ENCODE measurements at regions not wholly inside any gene's neighbourhood (a gene's known extent, or its start where the extent isn't known, plus 50 kb on each side); places are given as distances from the start of the nearest gene placed in this dataset.

DNA sequence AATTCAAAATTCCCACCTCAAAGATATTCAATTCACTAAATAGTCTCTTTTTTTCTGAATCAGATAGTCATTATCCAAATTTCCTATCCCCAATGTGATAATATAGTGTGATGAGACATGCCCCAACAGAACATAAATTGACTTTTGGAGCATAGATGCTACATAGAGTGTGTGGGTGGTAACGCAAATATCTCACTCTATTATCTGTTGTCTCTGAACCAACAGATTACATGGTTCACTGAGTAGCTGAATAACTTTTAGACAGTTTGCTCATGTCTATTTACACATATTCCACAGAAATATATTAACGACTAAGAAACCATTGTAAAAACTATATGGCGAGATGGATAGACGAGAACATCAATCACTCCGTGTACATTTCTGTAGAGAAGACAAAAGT, 209.9 kb downstream of the BARHL2 start:
- H3K36me3 ChIP-seq (ENCODE audit: insufficient read depth, low read length), result no peaks in the 10 kb centered on the region
- no peak for DNase-seq (ENCODE audit: low read depth)
- TF ChIP-seq, protein P1, sequence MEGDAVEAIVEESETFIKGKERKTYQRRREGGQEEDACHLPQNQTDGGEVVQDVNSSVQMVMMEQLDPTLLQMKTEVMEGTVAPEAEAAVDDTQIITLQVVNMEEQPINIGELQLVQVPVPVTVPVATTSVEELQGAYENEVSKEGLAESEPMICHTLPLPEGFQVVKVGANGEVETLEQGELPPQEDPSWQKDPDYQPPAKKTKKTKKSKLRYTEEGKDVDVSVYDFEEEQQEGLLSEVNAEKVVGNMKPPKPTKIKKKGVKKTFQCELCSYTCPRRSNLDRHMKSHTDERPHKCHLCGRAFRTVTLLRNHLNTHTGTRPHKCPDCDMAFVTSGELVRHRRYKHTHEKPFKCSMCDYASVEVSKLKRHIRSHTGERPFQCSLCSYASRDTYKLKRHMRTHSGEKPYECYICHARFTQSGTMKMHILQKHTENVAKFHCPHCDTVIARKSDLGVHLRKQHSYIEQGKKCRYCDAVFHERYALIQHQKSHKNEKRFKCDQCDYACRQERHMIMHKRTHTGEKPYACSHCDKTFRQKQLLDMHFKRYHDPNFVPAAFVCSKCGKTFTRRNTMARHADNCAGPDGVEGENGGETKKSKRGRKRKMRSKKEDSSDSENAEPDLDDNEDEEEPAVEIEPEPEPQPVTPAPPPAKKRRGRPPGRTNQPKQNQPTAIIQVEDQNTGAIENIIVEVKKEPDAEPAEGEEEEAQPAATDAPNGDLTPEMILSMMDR (IDR thresholded peaks at IDR 0.05; ENCODE audit: insufficient read depth, low read depth, low read length), result no peak
- TF ChIP-seq EZH2 (IDR thresholded peaks at IDR 0.05; ENCODE audit: insufficient read depth, low read length), result no peak
- H3K4me1 ChIP-seq (ENCODE audit: insufficient read depth, low read length), result no peaks in the 10 kb centered on the region
- H3K27me3 ChIP-seq (ENCODE audit: insufficient read depth, low read length), result no peaks in the 10 kb centered on the region
- H3K9me3 ChIP-seq (ENCODE audit: insufficient read depth, low read depth, low read length), result no peaks in the 10 kb centered on the region
- peaks cover 22% of the 10 kb centered on the region for H3K4me1 Mint-ChIP-seq (ENCODE audit: low read depth, unreplicated experiment)
- H3K27ac Mint-ChIP-seq (ENCODE audit: unreplicated experiment), result no peak overlapping the region
- H3K79me2 ChIP-seq (ENCODE audit: insufficient read depth, low read length), result no peaks in the 10 kb centered on the region
- no peaks in the 10 kb centered on the region for H4K20me1 ChIP-seq (ENCODE audit: insufficient read depth, low read length)
- no peak overlapping the region for H3K27ac ChIP-seq (ENCODE audit: low read depth, low read length)
- no peaks in the 10 kb centered on the region for H3K36me3 Mint-ChIP-seq (ENCODE audit: low read depth, unreplicated experiment)
- no peaks in the 10 kb centered on the region for H3K9me3 Mint-ChIP-seq (ENCODE audit: unreplicated experiment)
- H3K9ac ChIP-seq (ENCODE audit: low read length), result no peak overlapping the region
- H3K27me3 Mint-ChIP-seq (ENCODE audit: low read depth, unreplicated experiment), result peaks cover 4% of the 10 kb centered on the region
- no peak overlapping the region for H3K4me3 Mint-ChIP-seq (ENCODE audit: unreplicated experiment)
- no peak overlapping the region for H2AFZ ChIP-seq (ENCODE audit: low read depth, low read length)
- H3K4me2 ChIP-seq (ENCODE audit: low read length), result no peak overlapping the region
- FAIRE-seq, result no peak
- H3K4me3 ChIP-seq (ENCODE audit: insufficient read depth, low read depth, low read length), result no peak overlapping the region

DNA sequence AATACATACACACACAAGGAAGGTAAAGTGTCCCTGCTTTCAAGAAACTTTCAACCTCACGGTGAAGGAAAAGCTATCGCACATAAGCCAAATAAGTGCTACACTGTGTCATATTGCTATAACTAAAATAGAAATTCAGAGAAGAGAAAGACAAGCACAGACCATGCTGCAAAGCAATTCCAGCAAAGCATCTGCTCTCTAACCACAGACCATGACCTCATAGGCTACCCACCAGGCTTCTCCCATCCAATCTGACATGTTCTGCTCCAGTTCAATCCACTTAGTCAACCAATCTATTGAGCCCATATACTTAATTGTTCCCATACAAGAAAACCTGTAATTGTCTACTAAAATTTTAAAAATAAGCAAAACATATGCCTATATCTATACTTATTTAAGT, 211.3 kb downstream of the BARHL2 start:
- no peaks in the 10 kb centered on the region for H4K20me1 ChIP-seq (ENCODE audit: insufficient read depth, low read length)
- H3K4me2 ChIP-seq (ENCODE audit: low read length), result no peak overlapping the region
- H2AFZ ChIP-seq (ENCODE audit: low read depth, low read length), result no peak overlapping the region
- no peaks in the 10 kb centered on the region for H3K4me1 ChIP-seq (ENCODE audit: insufficient read depth, low read length)
- peaks cover 25% of the 10 kb centered on the region for H3K4me1 Mint-ChIP-seq (ENCODE audit: low read depth, unreplicated experiment)
- no peak overlapping the region for H3K9ac ChIP-seq (ENCODE audit: low read length)
- peak overlapping the region; percentile 23 for H3K27ac Mint-ChIP-seq (ENCODE audit: unreplicated experiment)
- no peak overlapping the region for H3K4me3 Mint-ChIP-seq (ENCODE audit: unreplicated experiment)
- no peaks in the 10 kb centered on the region for H3K9me3 Mint-ChIP-seq (ENCODE audit: unreplicated experiment)
- H3K4me3 ChIP-seq (ENCODE audit: insufficient read depth, low read depth, low read length), result no peak overlapping the region
- H3K27me3 Mint-ChIP-seq (ENCODE audit: low read depth, unreplicated experiment), result peaks cover 4% of the 10 kb centered on the region
- H3K9me3 ChIP-seq (ENCODE audit: insufficient read depth, low read depth, low read length), result no peaks in the 10 kb centered on the region
- H3K36me3 Mint-ChIP-seq (ENCODE audit: low read depth, unreplicated experiment), result no peaks in the 10 kb centered on the region
- no peaks in the 10 kb centered on the region for H3K79me2 ChIP-seq (ENCODE audit: insufficient read depth, low read length)
- H3K27me3 ChIP-seq (ENCODE audit: insufficient read depth, low read length), result no peaks in the 10 kb centered on the region
- FAIRE-seq (no peak), DNase-seq (ENCODE audit: low read depth) (no peak)
- no peak overlapping the region for H3K27ac ChIP-seq (ENCODE audit: low read depth, low read length)
- no peaks in the 10 kb centered on the region for H3K36me3 ChIP-seq (ENCODE audit: insufficient read depth, low read length)
- TF ChIP-seq, protein P1 (IDR thresholded peaks at IDR 0.05; ENCODE audit: insufficient read depth, low read depth, low read length), result no peak
- no peak for TF ChIP-seq EZH2 (IDR thresholded peaks at IDR 0.05; ENCODE audit: insufficient read depth, low read length)

DNA sequence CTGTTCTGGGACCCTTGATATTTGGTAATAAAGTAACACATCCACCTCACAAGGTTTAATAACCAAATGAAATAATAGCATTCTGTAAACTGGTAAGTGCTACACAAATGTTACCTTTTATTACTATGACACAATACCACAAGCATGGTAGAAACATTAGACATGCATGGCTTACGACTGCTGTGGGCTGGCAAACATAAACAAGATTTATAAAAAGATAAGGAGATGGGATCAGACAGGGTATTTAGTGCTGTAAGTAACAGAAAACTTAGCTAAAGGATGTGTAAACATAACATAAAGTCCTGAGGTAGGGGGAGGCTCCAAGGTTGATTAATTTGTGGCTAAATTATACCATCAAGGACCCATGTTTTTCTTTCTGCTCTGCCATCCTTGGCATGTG, 212.6 kb downstream of the BARHL2 start:
- Mint-ChIP-seq H3K4me3 (ENCODE audit: unreplicated experiment) (no peak overlapping the region), H3K4me1 (ENCODE audit: low read depth, unreplicated experiment) (peaks cover 25% of the 10 kb centered on the region), H3K9me3 (ENCODE audit: unreplicated experiment) (no peaks in the 10 kb centered on the region), H3K36me3 (ENCODE audit: low read depth, unreplicated experiment) (no peaks in the 10 kb centered on the region), H3K27ac (ENCODE audit: unreplicated experiment) (no peak overlapping the region), H3K27me3 (ENCODE audit: low read depth, unreplicated experiment) (peaks cover 10% of the 10 kb centered on the region)
- Histone ChIP-seq H3K4me3 (ENCODE audit: insufficient read depth, low read depth, low read length) (no peak overlapping the region), H3K79me2 (ENCODE audit: insufficient read depth, low read length) (no peaks in the 10 kb centered on the region), H4K20me1 (ENCODE audit: insufficient read depth, low read length) (no peaks in the 10 kb centered on the region), H3K36me3 (ENCODE audit: insufficient read depth, low read length) (no peaks in the 10 kb centered on the region), H3K9me3 (ENCODE audit: insufficient read depth, low read depth, low read length) (no peaks in the 10 kb centered on the region), H3K4me1 (ENCODE audit: insufficient read depth, low read length) (no peaks in the 10 kb centered on the region), H3K9ac (ENCODE audit: low read length) (no peak overlapping the region), H3K4me2 (ENCODE audit: low read length) (no peak overlapping the region), H2AFZ (ENCODE audit: low read depth, low read length) (no peak overlapping the region), H3K27ac (ENCODE audit: low read depth, low read length) (no peak overlapping the region), H3K27me3 (ENCODE audit: insufficient read depth, low read length) (no peaks in the 10 kb centered on the region)
- FAIRE-seq (no peak), DNase-seq (ENCODE audit: low read depth) (no peak)
- TF ChIP-seq, protein P1 (IDR thresholded peaks at IDR 0.05; ENCODE audit: insufficient read depth, low read depth, low read length), result no peak
- TF ChIP-seq EZH2 (IDR thresholded peaks at IDR 0.05; ENCODE audit: insufficient read depth, low read length), result no peak
